Left lobe of liver (tissue), 2 donors: ENCODE measurements at regions not wholly inside any gene's neighbourhood (a gene's known extent, or its start where the extent isn't known, plus 50 kb on each side); places are given as distances from the start of the nearest gene placed in this dataset.

Experiments used
- ATAC-seq: fragments of 200-7000 bp; cut with Tn5 transposase; one replicate; pipeline ENCODE4 v1.9.1; 2020; ENCODE audit warnings: mild to moderate bottlenecking, moderate library complexity
- DNase-seq: peaks from one replicate; pipeline ENCODE4 v3.0.0-alpha.2; 2020; ENCODE audit warnings: low spot score
- donor health status: DM: no; HTN: no; CAD: no; lungs with moderate emphysema.
- donor health status: DM: no; HTN: yes; CAD: no.

GRCh38 chr12:85504164-85504563 lies 224.1 kb downstream of the ALX1 start:
- peak; percentile 63 for ATAC-seq
- no peak for DNase-seq

DNA sequence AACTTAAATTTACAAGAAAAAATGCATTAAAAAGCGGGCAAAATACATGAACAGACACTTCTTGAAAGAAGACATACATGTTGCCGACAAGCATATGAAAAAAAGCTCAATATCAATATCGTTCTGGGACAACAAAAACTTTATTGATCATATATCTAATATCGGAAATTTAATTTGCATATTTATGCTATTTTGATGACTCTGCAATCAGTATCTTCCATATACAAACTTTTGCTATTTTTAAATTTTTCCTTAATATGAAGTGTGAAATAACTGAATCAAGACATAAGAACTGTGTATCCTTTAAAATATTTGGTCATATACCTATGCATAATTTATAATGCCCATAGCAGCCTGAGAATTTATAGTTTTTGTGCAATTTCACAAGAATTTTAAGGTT lies 224.6 kb downstream of the ALX1 start:
- no peak for ATAC-seq
- no peak for DNase-seq

DNA sequence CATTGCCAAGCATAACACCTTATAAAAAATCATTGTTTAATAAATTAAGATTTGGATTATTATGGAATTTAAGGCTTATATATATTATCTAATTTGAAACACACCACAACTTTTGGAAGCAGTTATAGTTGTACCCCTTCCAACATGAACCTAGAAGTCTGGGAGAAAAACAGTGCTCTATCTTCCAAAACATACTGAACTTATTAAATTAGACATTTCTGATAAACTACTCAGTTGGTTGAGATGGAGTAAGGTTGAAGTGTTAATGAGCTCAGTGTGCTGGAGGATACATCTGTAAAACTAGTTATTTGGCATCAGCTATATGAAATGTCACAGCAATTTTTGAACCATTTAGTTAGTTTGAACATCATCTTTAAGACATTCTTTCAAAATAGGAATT lies 227.4 kb downstream of the ALX1 start:
- DNase-seq, result no peak
- no peak for ATAC-seq

DNA sequence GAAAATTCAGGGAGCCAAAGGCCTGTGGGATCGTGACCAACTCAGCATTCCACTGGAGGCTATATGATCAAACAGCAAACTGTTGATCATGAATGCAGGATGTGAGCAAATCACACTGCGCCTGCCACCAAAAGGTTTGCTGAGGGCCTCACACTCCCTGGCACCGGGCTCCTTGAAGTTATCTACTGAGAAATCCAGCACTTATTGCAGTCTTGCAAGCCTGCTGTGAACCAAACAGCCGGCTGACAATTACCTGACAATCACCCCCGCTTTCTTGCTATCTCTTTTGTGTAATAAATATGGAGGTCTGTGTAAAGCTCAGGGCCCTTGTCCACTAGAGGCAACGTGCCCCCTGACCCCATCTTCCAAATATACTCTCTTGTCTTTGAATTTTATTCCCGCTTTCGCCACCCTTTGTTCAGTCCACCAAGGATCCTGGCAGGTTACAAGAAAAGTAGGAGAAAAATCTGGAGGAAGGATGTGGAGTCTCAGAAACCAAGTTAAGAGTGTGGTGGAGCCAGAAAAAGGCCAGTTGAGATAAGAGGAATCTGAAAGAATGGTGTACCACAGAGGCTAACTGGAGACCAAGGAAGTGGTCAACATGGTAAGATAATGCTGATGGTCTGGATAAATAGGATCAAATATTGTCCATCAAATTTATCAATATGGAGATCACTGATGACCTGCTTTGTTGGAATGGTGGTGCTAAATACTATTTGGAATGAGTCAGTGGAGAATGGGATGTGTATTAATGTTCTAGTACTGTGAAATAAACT lies 229.2 kb downstream of the ALX1 start:
- no peak for ATAC-seq
- no peak for DNase-seq

DNA sequence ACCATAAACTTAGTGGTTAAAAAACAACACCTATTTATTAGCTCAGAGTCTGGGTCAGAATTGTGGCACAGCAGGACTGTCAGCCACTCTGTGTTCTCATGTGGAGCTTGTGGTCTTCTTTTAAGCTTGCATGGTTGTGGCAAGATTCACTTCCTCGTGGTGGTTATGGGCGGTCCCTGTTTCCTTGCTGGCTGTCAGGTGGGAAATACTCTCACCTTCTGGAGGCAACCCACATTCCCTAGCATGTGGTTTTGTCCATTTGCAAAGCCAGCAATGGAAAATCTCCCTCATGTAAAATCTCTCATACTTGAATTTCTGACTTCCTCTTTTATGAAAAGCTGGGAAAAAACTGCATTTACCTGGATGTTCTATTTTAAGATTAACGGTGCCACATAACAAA lies 229.8 kb downstream of the ALX1 start:
- DNase-seq, result no peak
- ATAC-seq, result no peak

DNA sequence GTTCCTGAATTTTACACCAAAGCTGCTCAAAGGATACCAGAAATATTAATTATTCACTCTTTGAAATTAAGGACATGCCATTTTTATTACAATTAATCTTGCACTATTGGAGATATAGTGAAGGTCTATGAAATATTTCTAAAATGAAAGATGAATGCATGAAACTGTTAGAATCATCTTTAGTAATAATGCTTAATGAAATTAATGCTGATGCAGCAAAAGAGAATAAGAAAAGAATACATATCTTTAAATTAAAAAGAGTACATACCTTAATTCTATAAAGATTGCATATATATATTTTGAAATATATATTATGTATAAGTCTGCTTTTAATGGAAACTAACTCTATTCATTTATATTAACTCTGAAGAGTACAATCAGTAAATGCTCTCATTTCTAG lies 236.0 kb downstream of the ALX1 start:
- DNase-seq (no peak), ATAC-seq (no peak)

DNA sequence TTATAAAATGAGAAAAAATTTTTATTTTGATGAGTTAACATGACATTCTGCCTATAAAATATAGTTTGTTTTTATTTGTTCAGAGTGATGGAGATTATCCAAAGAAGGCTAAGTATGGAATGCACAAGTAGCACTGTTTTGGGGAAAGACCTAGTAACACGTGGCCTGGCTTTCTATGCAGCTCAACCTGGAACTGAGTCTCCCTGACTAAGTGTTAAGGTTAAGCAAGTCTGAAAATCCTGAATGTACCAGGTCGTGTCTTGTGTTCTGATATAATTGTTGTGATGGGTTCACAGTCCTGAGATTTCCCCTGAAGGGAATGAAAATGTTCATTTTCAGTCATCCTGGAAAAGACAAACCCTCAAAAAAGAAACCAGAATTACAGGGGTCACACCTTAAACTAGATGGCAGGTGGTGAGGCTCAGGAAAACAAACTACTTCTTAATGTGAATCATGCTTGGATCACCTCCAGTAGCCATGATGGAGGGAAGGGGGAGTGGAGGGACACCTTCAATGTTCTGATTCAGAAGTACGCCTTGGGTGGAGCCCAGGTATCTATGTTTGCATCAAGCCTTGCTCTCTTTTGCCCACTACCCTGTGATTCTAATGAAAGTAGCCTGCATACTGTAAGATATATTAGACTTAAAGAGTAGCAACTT lies 236.8 kb downstream of the ALX1 start:
- DNase-seq (no peak), ATAC-seq (no peak)

DNA sequence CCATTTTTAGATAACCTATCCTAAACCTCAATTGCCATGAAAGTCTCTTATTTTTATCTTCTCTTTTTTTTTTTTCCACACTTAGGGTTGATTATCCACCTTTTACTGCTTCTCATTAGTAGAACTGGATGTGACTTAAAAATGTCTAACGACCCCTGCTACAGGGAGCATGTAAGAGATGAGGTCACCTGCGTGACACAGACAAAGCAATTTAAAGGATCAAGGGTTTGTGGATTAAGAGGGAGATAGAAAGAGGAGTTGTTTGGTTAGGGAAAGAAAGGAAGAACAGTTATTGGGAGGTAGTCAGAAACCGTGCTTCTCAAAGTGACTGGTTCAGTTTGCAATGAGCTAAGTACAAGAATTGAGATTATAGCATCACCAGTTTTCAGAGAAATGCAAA lies 239.1 kb downstream of the ALX1 start:
- ATAC-seq, result no peak

GRCh38 chr12:85523197-85523596 lies 243.2 kb downstream of the ALX1 start:
- ATAC-seq, result no peak

More for the DNA sequence above, 239.1 kb downstream of the ALX1 start:
- no peak for DNase-seq

DNA sequence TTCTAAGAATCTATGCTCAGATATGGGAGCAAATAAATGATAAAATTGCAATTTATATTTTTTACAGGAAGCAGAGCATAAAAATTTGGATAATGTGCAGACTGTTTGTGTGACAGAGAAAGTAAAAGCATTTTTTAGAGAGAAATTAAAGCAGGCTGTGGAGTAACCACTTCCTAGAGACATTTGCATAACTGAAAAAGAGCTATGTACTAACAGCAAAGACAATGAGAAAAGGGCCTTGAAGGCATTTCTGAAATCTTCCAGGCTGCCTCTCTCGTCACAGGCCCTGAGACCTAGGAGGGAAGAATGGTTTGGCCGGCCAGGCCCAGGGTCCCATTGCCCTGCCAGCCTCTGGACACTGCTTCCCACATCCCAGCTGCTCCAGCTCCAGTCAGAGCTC lies 247.2 kb downstream of the ALX1 start:
- no peak for ATAC-seq
- no peak for DNase-seq

More at GRCh38 chr12:85523197-85523596, 243.2 kb downstream of the ALX1 start:
- no peak for DNase-seq

DNA sequence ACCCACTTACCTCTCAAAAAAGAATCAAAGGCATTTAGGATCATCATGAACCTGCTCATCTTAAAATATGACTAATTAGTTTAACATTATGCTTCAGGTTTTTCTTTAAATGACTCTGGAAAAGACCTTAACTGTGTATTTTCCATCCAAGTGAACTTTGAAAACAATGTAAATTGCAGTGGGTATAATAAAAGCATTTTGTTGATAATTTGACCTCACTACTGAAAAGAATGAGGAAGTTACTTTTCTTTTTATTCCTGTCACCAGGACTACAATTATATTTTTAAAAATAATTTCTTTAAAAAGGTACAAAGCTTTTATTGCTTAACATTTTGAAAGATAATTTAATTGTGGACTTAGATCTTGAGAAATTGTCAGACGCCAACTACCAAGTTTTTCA lies 249.9 kb downstream of the ALX1 start:
- ATAC-seq, result no peak

GRCh38 chr12:85530456-85530855 lies 250.4 kb downstream of the ALX1 start:
- no peak for ATAC-seq

More for the DNA sequence above, 249.9 kb downstream of the ALX1 start:
- no peak for DNase-seq

GRCh38 chr12:85531341-85531740 lies 251.3 kb downstream of the ALX1 start:
- no peak for ATAC-seq

More at GRCh38 chr12:85530456-85530855, 250.4 kb downstream of the ALX1 start:
- DNase-seq, result no peak

GRCh38 chr12:85549640-85550039 lies 269.6 kb downstream of the ALX1 start:
- ATAC-seq, result no peak
- no peak for DNase-seq

More at GRCh38 chr12:85531341-85531740, 251.3 kb downstream of the ALX1 start:
- DNase-seq, result no peak

DNA sequence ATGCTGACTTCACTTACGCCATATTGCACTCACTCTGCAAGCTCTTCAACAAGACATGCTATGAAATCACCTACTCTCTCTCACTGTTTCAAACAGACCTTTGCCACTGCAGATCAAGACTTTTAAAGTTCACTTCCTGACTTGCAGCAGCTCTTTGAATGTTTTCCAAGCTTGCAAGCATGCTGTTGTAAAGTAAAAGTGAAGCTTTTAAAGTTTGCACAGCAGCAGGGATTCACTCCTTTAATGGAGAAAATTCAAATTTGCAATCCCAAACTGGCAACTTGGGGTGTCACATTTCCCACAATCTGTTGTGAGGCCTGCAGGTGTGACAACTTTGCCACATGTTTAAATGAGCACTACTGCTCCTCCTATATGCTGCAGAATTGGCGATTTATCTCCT lies 270.9 kb downstream of the ALX1 start:
- ATAC-seq (no peak), DNase-seq (no peak)

GRCh38 chr12:85552461-85552860 lies 272.4 kb downstream of the ALX1 start:
- no peak for ATAC-seq
- no peak for DNase-seq

DNA sequence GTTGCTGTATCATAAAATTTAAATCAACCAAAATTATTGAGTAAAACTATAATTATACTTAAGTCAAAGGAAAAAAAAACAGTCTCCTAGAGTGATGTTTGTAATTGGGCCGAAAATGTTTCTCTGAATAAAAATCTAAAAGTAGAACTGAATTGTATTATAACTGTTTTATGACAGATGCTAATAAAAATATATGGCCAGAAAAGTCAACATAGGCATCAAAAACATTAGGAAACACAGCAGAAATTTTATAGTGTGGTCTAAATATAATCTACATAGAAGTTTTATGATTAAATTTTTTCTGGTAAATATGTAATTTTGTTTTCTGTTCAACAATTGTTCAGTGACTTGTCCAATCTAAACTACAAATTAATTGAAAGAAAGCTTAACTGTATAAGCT lies 277.8 kb downstream of the ALX1 start:
- no peak for DNase-seq

DNA sequence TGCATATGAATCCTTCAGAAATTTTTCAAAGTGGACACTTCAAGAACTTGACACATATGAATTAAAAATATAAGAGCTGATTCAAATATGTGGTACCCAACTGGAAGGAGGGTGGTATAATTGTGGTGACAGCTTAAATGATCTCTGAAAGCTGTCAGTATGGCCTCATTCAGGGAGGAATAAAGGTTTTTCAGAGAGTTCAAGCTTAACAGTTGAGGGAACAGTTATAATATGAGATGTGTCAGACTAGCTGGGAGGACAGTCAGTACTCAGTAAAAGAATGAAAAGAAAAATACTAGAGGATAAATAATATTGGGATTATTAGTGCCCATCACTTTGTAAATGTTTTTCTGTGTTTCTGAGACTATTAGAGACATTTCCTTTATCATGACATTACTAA lies 277.5 kb downstream of the RASSF9 start:
- ATAC-seq, result no peak
- DNase-seq, result no peak

More for the DNA sequence above, 277.8 kb downstream of the ALX1 start:
- no peak for ATAC-seq

DNA sequence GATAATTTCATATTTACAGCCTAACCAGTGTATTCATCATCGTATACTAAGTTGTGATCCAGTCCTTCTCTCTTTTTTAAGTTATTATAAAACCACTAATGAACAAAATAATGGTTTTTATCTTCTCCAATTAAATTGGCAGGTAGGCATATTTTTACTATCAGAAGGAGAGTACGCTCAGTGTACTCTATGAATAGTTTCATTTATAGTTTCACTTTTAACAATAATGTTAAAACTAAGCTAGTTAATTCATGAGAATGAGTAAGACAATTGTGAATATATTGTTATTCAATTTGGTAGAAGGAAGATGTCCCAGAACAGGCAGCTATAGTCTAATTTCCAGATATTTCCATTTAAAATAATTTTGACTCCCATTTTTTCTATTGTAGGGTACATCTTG lies 277.1 kb downstream of the RASSF9 start:
- DNase-seq (no peak), ATAC-seq (no peak)

DNA sequence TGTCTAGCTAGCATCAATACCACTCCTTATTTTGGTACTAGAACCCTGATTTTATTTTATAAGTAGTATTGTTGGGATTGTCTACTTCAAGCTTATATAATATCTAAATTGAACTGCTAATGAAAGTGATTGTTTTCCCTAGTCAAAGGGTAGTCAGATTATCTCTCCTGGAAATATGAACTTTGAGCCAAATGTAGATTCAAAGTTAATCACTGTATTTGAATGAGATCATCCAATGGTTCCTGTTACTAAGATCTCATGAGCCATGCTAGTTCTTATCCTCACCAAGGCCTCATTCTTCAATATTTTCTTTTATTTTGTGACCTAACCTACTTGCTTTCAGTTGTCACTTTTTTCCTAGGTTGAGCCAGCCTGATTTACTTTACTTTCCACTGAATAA lies 276.7 kb downstream of the RASSF9 start:
- ATAC-seq, result no peak
- DNase-seq, result no peak

- ATAC-seq (no peak), DNase-seq (no peak)
Observed at GRCh38 chr12:85562765-85563164, 273.4 kb downstream of the RASSF9 start.

- ATAC-seq (no peak), DNase-seq (no peak)
Observed at GRCh38 chr12:85564786-85565185, 271.4 kb downstream of the RASSF9 start.
